ENCODE measurements at regions not wholly inside any gene's neighbourhood (a gene's known extent, or its start where the extent isn't known, plus 50 kb on each side); places are given as distances from the start of the nearest gene placed in this dataset.

- BruUV-seq (replicated peaks): no TSS peak
- Histone ChIP-seq H3K9me1 (ENCODE audit: insufficient read depth, low read length) (no peaks in the 10 kb centered on the region), H3K23ac (ENCODE audit: low read depth, low read length) (no peak overlapping the region), H3K4me3 (ENCODE audit: insufficient read depth, low read depth, low read length) (no peak overlapping the region), H3K4me2 (ENCODE audit: low read depth, low read length) (no peak overlapping the region), H3K14ac (replicated peaks; ENCODE audit: low read depth, low read length) (no peak overlapping the region), H3K27ac (ENCODE audit: insufficient read depth, low read length) (no peak overlapping the region), H2BK120ac (ENCODE audit: low read depth, low read length) (no peak overlapping the region), H4K8ac (ENCODE audit: low read depth in 2 of 2, low read length in 2 of 2) (no peak overlapping the region), H3K36me3 (ENCODE audit: control insufficient read depth, insufficient read depth, low read length) (no peaks in the 10 kb centered on the region), H2AK9ac (replicated peaks; ENCODE audit: low read depth, low read length, poor library complexity) (no peak overlapping the region), H3K4ac (ENCODE audit: low read depth, low read length) (no peak overlapping the region), H2BK5ac (ENCODE audit: low read depth, low read length, poor library complexity, severe bottlenecking) (no peak overlapping the region), H2BK20ac (ENCODE audit: low read depth, low read length) (no peak overlapping the region), H2AK5ac (ENCODE audit: low read depth, low read length) (no peak overlapping the region), H4K5ac (ENCODE audit: low read depth, low read length) (no peak overlapping the region), H2BK15ac (ENCODE audit: low read depth, low read length) (no peak overlapping the region), H4K91ac (ENCODE audit: insufficient read depth, low read depth, low read length) (no peak overlapping the region), H3K9me3 (ENCODE audit: control insufficient read depth, insufficient read depth, low read length) (no peaks in the 10 kb centered on the region), H3K56ac (ENCODE audit: extremely low read depth, insufficient read depth, low read length) (no peak overlapping the region), H3K27me3 (ENCODE audit: control insufficient read depth, insufficient read depth, low read length) (no peaks in the 10 kb centered on the region), H3K4me1 (ENCODE audit: control insufficient read depth, insufficient read depth, low read length) (no peaks in the 10 kb centered on the region), H4K20me1 (ENCODE audit: insufficient read depth, low read length) (no peaks in the 10 kb centered on the region), H3K79me1 (ENCODE audit: low read depth in 1 of 2, low read length in 2 of 2) (no peaks in the 10 kb centered on the region), H2AFZ (replicated peaks; ENCODE audit: low read length, poor library complexity) (no peak overlapping the region), H3K9ac (ENCODE audit: low read depth, low read length) (no peak overlapping the region), H3K18ac (ENCODE audit: low read depth, low read length) (no peak overlapping the region)
- dilution Hi-C loops (cut with HindIII; ENCODE audit: low sequenced_read_pairs, unreplicated experiment): no loop called here
- ATAC-seq (ENCODE audit: low read depth): no peak
- in situ Hi-C loops (cut with MboI; ENCODE audit: low sequenced_read_pairs): no loop called here
- ChIA-PET POLR2A (ENCODE audit: unreplicated experiment) (interaction anchor here (0.6 kb wide), 1 partner anchor 292 kb away, joined by 3 read pairs; no protein-coding TSS in a partner anchor), CTCF (no interaction called here)
- WGBS, 2 experiments (ENCODE audit: extremely low coverage in 2 of 2, insufficient read length in 1 of 2): no CpG with 5 or more reads among the region's 9 CpGs
- TF ChIP-seq MAFK (IDR thresholded peaks at IDR 0.05; ENCODE audit: low read depth, low read length) (no peak), BHLHE40 (IDR thresholded peaks at IDR 0.05; ENCODE audit: low read depth, low read length) (no peak), POLR2A (IDR thresholded peaks at IDR 0.05; ENCODE audit: low read depth, low read length) (no peak), MAZ (IDR thresholded peaks at IDR 0.05; ENCODE audit: borderline replicate concordance, low read depth, low read length) (no peak), RFX5 (IDR thresholded peaks at IDR 0.05; ENCODE audit: low read depth, low read length) (no peak)
- intact Hi-C loops (cut with micrococcal nuclease): loop anchor here (10.0 kb wide), 1 partner anchor 229 kb away; no protein-coding TSS in a partner anchor
- no peak for DNase-seq
These were observed 390.1 kb downstream of the IRS2 start for GRCh38 chr13:109396266-109396665.

Measured in IMR-90 (cell line).